Breast epithelium (tissue), 3 donors: ENCODE measurements at regions not wholly inside any gene's neighbourhood (a gene's known extent, or its start where the extent isn't known, plus 50 kb on each side); places are given as distances from the start of the nearest gene placed in this dataset.

Experiments
- POLR2A ChIP-seq: fragments of 450-650 bp; IDR thresholded peaks from one replicate; pipeline ENCODE4 v1.6.1; 2016; ENCODE audit warnings: antibody characterized with exemption, mild to moderate bottlenecking, moderate library complexity
- POLR2AphosphoS5 ChIP-seq, 3 donors: sonication (generic); formaldehyde crosslinking; IDR thresholded peaks; one replicate each; pipeline ENCODE4 v1.6.1; 2017; ENCODE audit warnings: antibody characterized with exemption in 3 of 3
- TF ChIP-seq, protein P1 (sequence below), 3 donors: fragments of 450-650 bp; IDR thresholded peaks; one replicate each; pipeline ENCODE4 v1.5.1; 2016 to 2017; ENCODE audit warnings: antibody characterized with exemption in 3 of 3, mild to moderate bottlenecking in 3 of 3, moderate library complexity in 3 of 3

- TF ChIP-seq, protein P1, sequence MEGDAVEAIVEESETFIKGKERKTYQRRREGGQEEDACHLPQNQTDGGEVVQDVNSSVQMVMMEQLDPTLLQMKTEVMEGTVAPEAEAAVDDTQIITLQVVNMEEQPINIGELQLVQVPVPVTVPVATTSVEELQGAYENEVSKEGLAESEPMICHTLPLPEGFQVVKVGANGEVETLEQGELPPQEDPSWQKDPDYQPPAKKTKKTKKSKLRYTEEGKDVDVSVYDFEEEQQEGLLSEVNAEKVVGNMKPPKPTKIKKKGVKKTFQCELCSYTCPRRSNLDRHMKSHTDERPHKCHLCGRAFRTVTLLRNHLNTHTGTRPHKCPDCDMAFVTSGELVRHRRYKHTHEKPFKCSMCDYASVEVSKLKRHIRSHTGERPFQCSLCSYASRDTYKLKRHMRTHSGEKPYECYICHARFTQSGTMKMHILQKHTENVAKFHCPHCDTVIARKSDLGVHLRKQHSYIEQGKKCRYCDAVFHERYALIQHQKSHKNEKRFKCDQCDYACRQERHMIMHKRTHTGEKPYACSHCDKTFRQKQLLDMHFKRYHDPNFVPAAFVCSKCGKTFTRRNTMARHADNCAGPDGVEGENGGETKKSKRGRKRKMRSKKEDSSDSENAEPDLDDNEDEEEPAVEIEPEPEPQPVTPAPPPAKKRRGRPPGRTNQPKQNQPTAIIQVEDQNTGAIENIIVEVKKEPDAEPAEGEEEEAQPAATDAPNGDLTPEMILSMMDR (IDR thresholded peaks at IDR 0.05), result no peak
- TF ChIP-seq POLR2AphosphoS5 (IDR thresholded peaks at IDR 0.05) (no peak), POLR2A (no peak)
These were observed 861.5 kb upstream of the ZWINT start for GRCh38 chr10:57222603-57223002.
